ENCODE measurements at regions not wholly inside any gene's neighbourhood (a gene's known extent, or its start where the extent isn't known, plus 50 kb on each side); places are given as distances from the start of the nearest gene placed in this dataset.

GRCh38 chr15:95842576-95842975 lies 487.9 kb upstream of the NR2F2 start (continued):
- TF ChIP-seq CHD7 (IDR thresholded peaks at IDR 0.05; ENCODE audit: insufficient replicate concordance, low read length) (no peak), ATF3 (IDR thresholded peaks at IDR 0.05; ENCODE audit: insufficient read depth, low read depth, low read length) (no peak), ATF2 (IDR thresholded peaks at IDR 0.05; ENCODE audit: low read length) (no peak), CHD1 (IDR thresholded peaks at IDR 0.05; ENCODE audit: low read depth, low read length) (no peak), ZNF274 (IDR thresholded peaks at IDR 0.05; ENCODE audit: borderline replicate concordance, extremely low read depth, low read length) (no peak), EGR1 (IDR thresholded peaks at IDR 0.05; ENCODE audit: borderline replicate concordance, low read depth, low read length) (no peak), ASH2L (IDR thresholded peaks at IDR 0.05; ENCODE audit: low read length) (no peak), CEBPB (IDR thresholded peaks at IDR 0.05; ENCODE audit: low read depth, low read length) (no peak)

All from H1 (cell line).